ENCODE measurements at regions not wholly inside any gene's neighbourhood (a gene's known extent, or its start where the extent isn't known, plus 50 kb on each side); places are given as distances from the start of the nearest gene placed in this dataset.

GRCh38 chr6:167426651-167427050, 101.8 kb downstream of the TTLL2 start:
- intact Hi-C loops (cut with DNase I; ENCODE audit: low total_unique reads): no loop called here
- no peak overlapping the region for H3K4me3 ChIP-seq (ENCODE audit: low read depth, poor library complexity, severe bottlenecking)
- TF ChIP-seq POLR2A (IDR thresholded peaks at IDR 0.05): no peak
- no peak for TF ChIP-seq CTCF (IDR thresholded peaks at IDR 0.05)
- no peak for DNase-seq (ENCODE audit: low spot score in 2 of 2)
- WGBS, 2 donors: 74 to 76% methylated on average over 5 of the region's 5 CpGs

DNA sequence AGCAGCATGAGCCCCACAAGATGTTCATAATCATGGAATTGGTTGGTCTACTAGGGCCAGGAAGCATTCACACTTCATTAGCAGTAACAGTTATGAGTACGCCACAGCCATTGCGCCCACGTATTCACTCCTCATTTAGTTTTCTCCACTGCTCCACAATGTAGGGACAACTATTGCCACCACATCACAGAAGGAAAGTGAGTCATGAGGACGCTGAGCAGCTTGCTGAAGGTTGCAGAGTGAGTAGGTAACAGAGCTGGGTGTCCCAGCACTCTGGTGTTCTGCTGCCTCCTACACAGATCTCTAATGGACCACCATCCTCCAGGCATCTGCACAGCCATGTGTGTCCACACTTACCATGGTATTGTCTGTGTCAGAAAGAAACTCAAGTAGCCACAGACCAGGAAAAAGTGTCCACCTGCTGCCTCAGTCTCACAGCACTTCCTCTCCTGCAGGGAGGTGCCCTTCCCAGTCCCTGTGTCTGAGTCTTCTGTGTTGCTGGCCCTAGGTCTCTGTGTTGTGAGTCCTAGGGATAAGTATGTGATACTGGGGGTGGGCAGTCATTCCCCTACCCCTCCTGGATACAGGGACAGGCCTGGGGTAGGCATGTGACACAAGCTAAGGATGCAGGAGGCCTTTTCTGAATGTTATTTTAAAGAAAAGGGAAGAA, 103.9 kb downstream of the TTLL2 start:
- intact Hi-C loops (cut with DNase I; ENCODE audit: low total_unique reads): no loop called here
- H3K4me3 ChIP-seq (ENCODE audit: low read depth, poor library complexity, severe bottlenecking): no peak overlapping the region
- 83 to 93% methylated on average over 4 of the region's 4 CpGs for WGBS, 2 donors
- no peak for DNase-seq (ENCODE audit: low spot score in 2 of 2)
- TF ChIP-seq POLR2A (IDR thresholded peaks at IDR 0.05): no peak
- no peak for TF ChIP-seq CTCF (IDR thresholded peaks at IDR 0.05)

DNA sequence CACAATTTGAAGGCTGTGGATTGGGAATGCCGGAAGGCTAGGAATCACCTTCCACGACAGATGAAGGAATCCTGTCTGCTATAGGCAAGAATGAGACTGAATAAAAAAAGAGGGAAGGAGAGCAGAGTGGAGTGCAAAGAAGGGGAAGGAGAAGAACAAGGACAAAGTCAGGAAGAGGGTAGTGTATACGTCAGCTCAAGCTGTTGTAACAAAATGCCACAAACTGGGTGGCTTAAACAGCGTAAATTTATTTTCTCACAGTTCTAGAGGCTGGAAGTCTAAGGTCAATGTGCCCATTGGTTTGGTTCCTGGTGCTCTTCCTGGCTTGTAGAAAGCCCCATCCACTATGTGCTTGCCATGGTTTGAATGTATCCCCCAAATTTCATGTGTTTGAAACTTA, 104.5 kb downstream of the TTLL2 start:
- 76 to 78% methylated on average over 4 of the region's 4 CpGs for WGBS, 2 donors
- TF ChIP-seq POLR2A (IDR thresholded peaks at IDR 0.05) (no peak), CTCF (IDR thresholded peaks at IDR 0.05) (no peak)
- no peak for DNase-seq (ENCODE audit: low spot score in 2 of 2)
- intact Hi-C loops (cut with DNase I; ENCODE audit: low total_unique reads): no loop called here
- H3K4me3 ChIP-seq (ENCODE audit: low read depth, poor library complexity, severe bottlenecking): no peak overlapping the region

- 88 to 93% methylated on average over 16 of the region's 16 CpGs for WGBS, 2 donors
- TF ChIP-seq CTCF (IDR thresholded peaks at IDR 0.05) (no peak), POLR2A (IDR thresholded peaks at IDR 0.05) (no peak)
- intact Hi-C loops (cut with DNase I; ENCODE audit: low total_unique reads): no loop called here
Observed at GRCh38 chr6:167435209-167435728, 110.4 kb downstream of the TTLL2 start.

GRCh38 chr6:167437888-167438484, 113.1 kb downstream of the TTLL2 start:
- no peak overlapping the region for H3K4me3 ChIP-seq (ENCODE audit: low read depth, poor library complexity, severe bottlenecking)
- WGBS, 2 donors: 82 to 88% methylated on average over 9 of the region's 9 CpGs
- no peak for DNase-seq (ENCODE audit: low spot score in 2 of 2)
- intact Hi-C loops (cut with DNase I; ENCODE audit: low total_unique reads): no loop called here
- TF ChIP-seq CTCF (IDR thresholded peaks at IDR 0.05): no peak
- no peak for TF ChIP-seq POLR2A (IDR thresholded peaks at IDR 0.05)

More at GRCh38 chr6:167435209-167435728, 110.4 kb downstream of the TTLL2 start:
- no peak for DNase-seq (ENCODE audit: low spot score in 2 of 2)
- no peak overlapping the region for H3K4me3 ChIP-seq (ENCODE audit: low read depth, poor library complexity, severe bottlenecking)

All from lower leg skin (tissue), 4 donors.